ENCODE measurements at regions not wholly inside any gene's neighbourhood (a gene's known extent, or its start where the extent isn't known, plus 50 kb on each side); places are given as distances from the start of the nearest gene placed in this dataset.

DNA sequence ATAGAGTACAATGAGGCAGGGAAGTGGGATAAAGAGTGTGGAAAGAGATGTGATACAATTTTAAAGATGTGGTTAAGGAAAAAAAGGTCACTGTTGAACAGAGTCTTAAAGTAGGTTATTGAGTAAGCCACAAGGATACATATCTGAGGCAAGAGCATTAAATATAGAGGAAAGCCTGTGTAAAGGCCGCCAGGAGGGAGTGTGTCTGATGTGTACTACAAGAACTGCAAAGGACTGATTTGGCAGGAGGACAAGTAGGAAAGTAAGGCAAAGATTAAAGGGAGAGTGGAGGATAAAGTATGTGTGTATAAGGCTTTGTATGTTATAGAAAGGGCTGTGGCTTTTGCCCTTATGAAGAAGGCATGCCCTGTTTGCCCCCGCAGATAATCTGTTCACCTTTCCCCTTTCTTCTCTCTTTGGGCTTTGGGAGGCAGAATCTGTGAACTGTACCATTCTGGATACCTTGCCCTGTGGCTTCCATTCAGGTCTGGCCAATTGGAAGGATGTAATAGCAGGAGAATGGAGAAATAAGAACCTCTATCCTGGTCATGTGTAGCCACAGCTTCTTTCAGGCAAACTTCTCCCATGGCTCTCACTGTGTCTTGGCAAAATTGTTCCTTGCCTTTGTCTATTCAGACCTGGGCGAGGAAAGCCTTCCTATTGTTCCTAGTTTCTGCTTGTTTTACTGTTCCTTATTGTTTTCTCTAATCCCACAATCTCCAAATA lies 68.9 kb upstream of the FAM47B start:
- no peaks in the 10 kb centered on the region for H3K4me1 ChIP-seq (ENCODE audit: control insufficient read depth, insufficient read depth, low read length)
- POLR2A ChIA-PET: no interaction called here
- H3K4me3 ChIP-seq (ENCODE audit: low read depth, low read length): no peak overlapping the region
- H3K27ac ChIP-seq (ENCODE audit: extremely low read depth, low read depth, low read length): no peak overlapping the region
- CTCF ChIA-PET: interaction anchor here (0.6 kb wide), 1 partner anchor 507 kb away, joined by 3 read pairs; no protein-coding TSS in a partner anchor
- no peak for TF ChIP-seq ZNF174 (tag by site-specific recombination; IDR thresholded peaks at IDR 0.05)
- no peak for TF ChIP-seq ZNF146 (tag by site-specific recombination; IDR thresholded peaks at IDR 0.05)
- TF ChIP-seq ZEB2 (tag by site-specific recombination; IDR thresholded peaks at IDR 0.05): no peak
- TF ChIP-seq ZNF600 (tag by site-specific recombination; IDR thresholded peaks at IDR 0.05): no peak
- TF ChIP-seq YY1 (tag by site-specific recombination; IDR thresholded peaks at IDR 0.05): no peak
- TF ChIP-seq ZNF530 (tag by site-specific recombination; IDR thresholded peaks at IDR 0.05; ENCODE audit: low read depth): no peak
- no peak for TF ChIP-seq ZNF211 (tag by site-specific recombination; IDR thresholded peaks at IDR 0.05; ENCODE audit: low read depth)
- no peak for TF ChIP-seq GLIS1 (tag by site-specific recombination; IDR thresholded peaks at IDR 0.05)
- TF ChIP-seq REST (tag by site-specific recombination; IDR thresholded peaks at IDR 0.05): no peak
- no peak for TF ChIP-seq ZNF24 (tag by site-specific recombination; IDR thresholded peaks at IDR 0.05)
- no peak for TF ChIP-seq EGR2 (tag by site-specific recombination; IDR thresholded peaks at IDR 0.05; ENCODE audit: low read depth)
- TF ChIP-seq KLF8 (tag by site-specific recombination; IDR thresholded peaks at IDR 0.05): no peak
- TF ChIP-seq ZNF785 (tag by site-specific recombination; IDR thresholded peaks at IDR 0.05): no peak
- no peak for TF ChIP-seq YY2 (tag by site-specific recombination; IDR thresholded peaks at IDR 0.05)
- no peak for TF ChIP-seq CTCF (tag by site-specific recombination; IDR thresholded peaks at IDR 0.05)
- H3K9me3 ChIP-seq (ENCODE audit: control insufficient read depth, insufficient read depth, low read depth, low read length): no peaks in the 10 kb centered on the region
- H3K36me3 ChIP-seq (ENCODE audit: control insufficient read depth in 2 of 2, insufficient read depth in 1 of 2, low read length in 2 of 2): no peaks in the 10 kb centered on the region

- H3K27ac ChIP-seq (ENCODE audit: extremely low read depth, low read depth, low read length): no peak overlapping the region
- TF ChIP-seq ZNF571 (tag by site-specific recombination; IDR thresholded peaks at IDR 0.05): no peak
- TF ChIP-seq ZNF114 (tag by site-specific recombination; IDR thresholded peaks at IDR 0.05): no peak
- no peak for TF ChIP-seq ZFP3 (tag by site-specific recombination; IDR thresholded peaks at IDR 0.05; ENCODE audit: low read depth)
- no peak for TF ChIP-seq GLIS1 (tag by site-specific recombination; IDR thresholded peaks at IDR 0.05)
- TF ChIP-seq, protein P1, sequence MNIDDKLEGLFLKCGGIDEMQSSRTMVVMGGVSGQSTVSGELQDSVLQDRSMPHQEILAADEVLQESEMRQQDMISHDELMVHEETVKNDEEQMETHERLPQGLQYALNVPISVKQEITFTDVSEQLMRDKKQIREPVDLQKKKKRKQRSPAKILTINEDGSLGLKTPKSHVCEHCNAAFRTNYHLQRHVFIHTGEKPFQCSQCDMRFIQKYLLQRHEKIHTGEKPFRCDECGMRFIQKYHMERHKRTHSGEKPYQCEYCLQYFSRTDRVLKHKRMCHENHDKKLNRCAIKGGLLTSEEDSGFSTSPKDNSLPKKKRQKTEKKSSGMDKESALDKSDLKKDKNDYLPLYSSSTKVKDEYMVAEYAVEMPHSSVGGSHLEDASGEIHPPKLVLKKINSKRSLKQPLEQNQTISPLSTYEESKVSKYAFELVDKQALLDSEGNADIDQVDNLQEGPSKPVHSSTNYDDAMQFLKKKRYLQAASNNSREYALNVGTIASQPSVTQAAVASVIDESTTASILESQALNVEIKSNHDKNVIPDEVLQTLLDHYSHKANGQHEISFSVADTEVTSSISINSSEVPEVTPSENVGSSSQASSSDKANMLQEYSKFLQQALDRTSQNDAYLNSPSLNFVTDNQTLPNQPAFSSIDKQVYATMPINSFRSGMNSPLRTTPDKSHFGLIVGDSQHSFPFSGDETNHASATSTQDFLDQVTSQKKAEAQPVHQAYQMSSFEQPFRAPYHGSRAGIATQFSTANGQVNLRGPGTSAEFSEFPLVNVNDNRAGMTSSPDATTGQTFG (tag by site-specific recombination; IDR thresholded peaks at IDR 0.05; ENCODE audit: borderline replicate concordance): no peak
- no peak for TF ChIP-seq ZBTB26 (tag by site-specific recombination; optimal IDR thresholded peaks at IDR 0.05)
- no peak for TF ChIP-seq ZNF621 (tag by site-specific recombination; IDR thresholded peaks at IDR 0.05)
- no peak for TF ChIP-seq ZNF585B (tag by site-specific recombination; IDR thresholded peaks at IDR 0.05)
- no peak for TF ChIP-seq ZNF677 (tag by site-specific recombination; IDR thresholded peaks at IDR 0.05)
- no peaks in the 10 kb centered on the region for H3K4me1 ChIP-seq (ENCODE audit: control insufficient read depth, insufficient read depth, low read length)
- no peaks in the 10 kb centered on the region for H3K36me3 ChIP-seq (ENCODE audit: control insufficient read depth in 2 of 2, insufficient read depth in 1 of 2, low read length in 2 of 2)
- POLR2A ChIA-PET: no interaction called here
- CTCF ChIA-PET: interaction anchor here (0.6 to 0.7 kb wide), 2 partner anchors 509 to 1625 kb away, joined by 3 read pairs; no protein-coding TSS in a partner anchor
- H3K4me3 ChIP-seq (ENCODE audit: low read depth, low read length): no peak overlapping the region
- H3K9me3 ChIP-seq (ENCODE audit: control insufficient read depth, insufficient read depth, low read depth, low read length): no peaks in the 10 kb centered on the region
Observed at GRCh38 chrX:34874763-34875162, 67.8 kb upstream of the FAM47B start.
